Islet of Langerhans (tissue), 1 donor: ENCODE measurements at regions not wholly inside any gene's neighbourhood (a gene's known extent, or its start where the extent isn't known, plus 50 kb on each side); places are given as distances from the start of the nearest gene placed in this dataset.

Experiments
- FAIRE-seq: peaks from one replicate; lab custom pipeline; 2011; peaks lifted over from hg19 to GRCh38; lab: Jason Lieb, UNC

GRCh38 chr4:11264841-11265240 lies 163.9 kb downstream of the HS3ST1 start:
- FAIRE-seq, result no peak

- no peak for FAIRE-seq
These were observed 164.3 kb downstream of the HS3ST1 start for GRCh38 chr4:11264346-11264745.

GRCh38 chr4:11263208-11263607 lies 165.5 kb downstream of the HS3ST1 start:
- no peak for FAIRE-seq

- FAIRE-seq, result no peak
These were observed 167.4 kb downstream of the HS3ST1 start for GRCh38 chr4:11261066-11261850.

GRCh38 chr4:11259837-11260236 lies 168.9 kb downstream of the HS3ST1 start:
- no peak for FAIRE-seq

GRCh38 chr4:11252149-11252548 lies 176.5 kb downstream of the HS3ST1 start:
- no peak for FAIRE-seq

GRCh38 chr4:11250510-11250909 lies 178.2 kb downstream of the HS3ST1 start:
- FAIRE-seq, result no peak

- FAIRE-seq, result no peak
These were observed 196.7 kb downstream of the HS3ST1 start for GRCh38 chr4:11232015-11232414.

- FAIRE-seq, result no peak
These were observed 197.8 kb downstream of the HS3ST1 start for GRCh38 chr4:11230866-11231265.

GRCh38 chr4:11228530-11228929 lies 200.2 kb downstream of the HS3ST1 start:
- no peak for FAIRE-seq

- no peak for FAIRE-seq
These were observed 205.4 kb downstream of the HS3ST1 start for GRCh38 chr4:11223311-11223710.

- FAIRE-seq, result no peak
These were observed 210.0 kb downstream of the HS3ST1 start for GRCh38 chr4:11218692-11219091.

- no peak for FAIRE-seq
These were observed 212.2 kb downstream of the HS3ST1 start for GRCh38 chr4:11216520-11216919.

GRCh38 chr4:11214281-11214680 lies 214.4 kb downstream of the HS3ST1 start:
- no peak for FAIRE-seq

- FAIRE-seq, result no peak
These were observed 218.9 kb downstream of the HS3ST1 start for GRCh38 chr4:11209826-11210225.

- no peak for FAIRE-seq
These were observed 227.4 kb downstream of the HS3ST1 start for GRCh38 chr4:11201256-11201655.

GRCh38 chr4:11198516-11199305 lies 230.0 kb downstream of the HS3ST1 start:
- no peak for FAIRE-seq

- no peak for FAIRE-seq
These were observed 230.9 kb downstream of the HS3ST1 start for GRCh38 chr4:11197631-11198341.

- no peak for FAIRE-seq
These were observed 231.7 kb downstream of the HS3ST1 start for GRCh38 chr4:11196927-11197522.

GRCh38 chr4:11194431-11194830 lies 234.3 kb downstream of the HS3ST1 start:
- no peak for FAIRE-seq

GRCh38 chr4:11189756-11190155 lies 238.9 kb downstream of the HS3ST1 start:
- no peak for FAIRE-seq

GRCh38 chr4:11183356-11183740 lies 245.3 kb downstream of the HS3ST1 start:
- FAIRE-seq, result no peak
